ENCODE measurements at regions not wholly inside any gene's neighbourhood (a gene's known extent, or its start where the extent isn't known, plus 50 kb on each side); places are given as distances from the start of the nearest gene placed in this dataset.

GRCh38 chr13:65881561-65882155 is 1348.5 kb downstream of the PCDH9 start:
- Histone ChIP-seq H3K4me1 (ENCODE audit: control insufficient read depth, low read depth, low read length) (no peaks in the 10 kb centered on the region), H3K9ac (ENCODE audit: low read length) (no peak overlapping the region), H3K27ac (ENCODE audit: low read length) (no peak overlapping the region), H3K36me3 (ENCODE audit: control insufficient read depth, low read depth, low read length) (no peaks in the 10 kb centered on the region), H3K27me3 (ENCODE audit: control insufficient read depth, insufficient read depth, low read length) (no peaks in the 10 kb centered on the region), H3K9me3 (ENCODE audit: control insufficient read depth, low read depth, low read length) (no peaks in the 10 kb centered on the region), H3K4me3 (ENCODE audit: low read length) (no peak overlapping the region)

DNA sequence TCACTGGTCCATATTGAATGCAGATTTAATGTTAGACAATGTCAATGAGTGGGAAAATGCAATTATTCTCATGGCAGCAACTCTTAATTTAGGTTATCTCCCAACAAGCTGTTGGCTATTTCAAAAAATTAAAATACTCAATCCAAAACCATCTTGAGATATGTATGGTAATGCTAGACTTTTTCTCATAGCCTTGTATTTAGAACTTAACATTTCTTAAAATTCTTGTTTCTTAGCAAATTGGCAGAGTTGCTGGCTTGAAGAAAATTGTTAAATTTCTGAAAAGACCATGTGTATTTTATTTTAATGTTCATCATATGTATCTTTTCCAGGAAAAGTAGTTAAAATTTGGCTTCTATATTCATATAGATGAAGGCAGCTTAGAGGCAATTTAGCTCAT is 1355.1 kb downstream of the PCDH9 start:
- no peak overlapping the region for H3K4me3 ChIP-seq (ENCODE audit: low read length)
- no peaks in the 10 kb centered on the region for H3K4me1 ChIP-seq (ENCODE audit: control insufficient read depth, low read depth, low read length)
- H3K36me3 ChIP-seq (ENCODE audit: control insufficient read depth, low read depth, low read length), result no peaks in the 10 kb centered on the region
- H3K27me3 ChIP-seq (ENCODE audit: control insufficient read depth, insufficient read depth, low read length), result no peaks in the 10 kb centered on the region
- no peaks in the 10 kb centered on the region for H3K9me3 ChIP-seq (ENCODE audit: control insufficient read depth, low read depth, low read length)
- no peak overlapping the region for H3K27ac ChIP-seq (ENCODE audit: low read length)
- H3K9ac ChIP-seq (ENCODE audit: low read length), result no peak overlapping the region

GRCh38 chr13:65872448-65872847 is 1357.7 kb downstream of the PCDH9 start:
- Histone ChIP-seq H3K27me3 (ENCODE audit: control insufficient read depth, insufficient read depth, low read length) (no peaks in the 10 kb centered on the region), H3K4me3 (ENCODE audit: low read length) (no peak overlapping the region), H3K9ac (ENCODE audit: low read length) (no peak overlapping the region), H3K27ac (ENCODE audit: low read length) (no peak overlapping the region), H3K9me3 (ENCODE audit: control insufficient read depth, low read depth, low read length) (no peaks in the 10 kb centered on the region), H3K4me1 (ENCODE audit: control insufficient read depth, low read depth, low read length) (no peaks in the 10 kb centered on the region), H3K36me3 (ENCODE audit: control insufficient read depth, low read depth, low read length) (no peaks in the 10 kb centered on the region)

DNA sequence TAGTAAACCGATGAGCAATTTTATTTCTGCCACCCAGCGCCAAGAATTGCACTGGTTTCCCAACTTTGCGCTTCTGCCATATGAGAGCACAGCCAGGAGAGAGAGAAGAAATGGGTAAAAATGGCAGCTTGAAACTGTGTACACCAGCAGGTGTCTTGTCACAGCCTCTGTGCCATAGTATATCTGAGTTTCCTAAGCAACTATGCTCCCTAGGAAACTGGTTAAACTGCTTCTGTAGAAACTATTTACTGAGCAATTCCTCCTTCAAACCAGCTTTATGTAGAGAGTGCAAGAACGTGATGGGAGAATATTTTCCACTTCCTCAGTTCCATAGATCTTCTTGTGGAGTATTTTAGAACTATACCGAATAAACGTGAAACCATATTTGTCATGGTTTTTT is 1361.3 kb downstream of the PCDH9 start:
- Histone ChIP-seq H3K36me3 (ENCODE audit: control insufficient read depth, low read depth, low read length) (no peaks in the 10 kb centered on the region), H3K4me3 (ENCODE audit: low read length) (no peak overlapping the region), H3K27ac (ENCODE audit: low read length) (no peak overlapping the region), H3K9me3 (ENCODE audit: control insufficient read depth, low read depth, low read length) (no peaks in the 10 kb centered on the region), H3K9ac (ENCODE audit: low read length) (no peak overlapping the region), H3K27me3 (ENCODE audit: control insufficient read depth, insufficient read depth, low read length) (no peaks in the 10 kb centered on the region), H3K4me1 (ENCODE audit: control insufficient read depth, low read depth, low read length) (no peaks in the 10 kb centered on the region)

GRCh38 chr13:65868099-65868498 is 1362.0 kb downstream of the PCDH9 start:
- H3K36me3 ChIP-seq (ENCODE audit: control insufficient read depth, low read depth, low read length), result no peaks in the 10 kb centered on the region

DNA sequence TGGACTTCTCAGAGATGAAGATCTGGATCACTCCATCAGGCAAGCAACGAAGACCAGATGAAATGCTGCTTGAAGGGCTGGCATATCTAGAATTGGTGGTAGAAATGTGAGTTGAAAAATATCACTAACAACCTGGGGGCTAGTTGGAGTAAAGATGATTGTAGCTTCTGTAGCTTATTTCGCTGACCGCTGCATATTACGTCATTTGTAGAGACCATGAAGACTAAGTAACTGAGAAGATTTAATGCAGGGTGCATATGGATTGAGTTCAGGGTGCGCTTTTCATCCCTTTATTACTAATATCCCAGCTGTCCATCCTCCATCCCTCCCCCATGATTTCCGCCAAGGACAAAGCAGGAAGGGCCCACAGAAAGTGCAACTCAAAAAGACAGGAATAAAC is 1364.0 kb downstream of the PCDH9 start:
- H3K9ac ChIP-seq (ENCODE audit: low read length), result no peak overlapping the region
- no peaks in the 10 kb centered on the region for H3K27me3 ChIP-seq (ENCODE audit: control insufficient read depth, insufficient read depth, low read length)

More at GRCh38 chr13:65868099-65868498, 1362.0 kb downstream of the PCDH9 start:
- Histone ChIP-seq H3K9ac (ENCODE audit: low read length) (no peak overlapping the region), H3K27ac (ENCODE audit: low read length) (no peak overlapping the region), H3K4me1 (ENCODE audit: control insufficient read depth, low read depth, low read length) (no peaks in the 10 kb centered on the region), H3K4me3 (ENCODE audit: low read length) (no peak overlapping the region), H3K27me3 (ENCODE audit: control insufficient read depth, insufficient read depth, low read length) (no peaks in the 10 kb centered on the region), H3K9me3 (ENCODE audit: control insufficient read depth, low read depth, low read length) (no peaks in the 10 kb centered on the region)

GRCh38 chr13:65865206-65865605 is 1364.9 kb downstream of the PCDH9 start:
- Histone ChIP-seq H3K4me1 (ENCODE audit: control insufficient read depth, low read depth, low read length) (no peaks in the 10 kb centered on the region), H3K4me3 (ENCODE audit: low read length) (no peak overlapping the region), H3K27ac (ENCODE audit: low read length) (no peak overlapping the region), H3K9me3 (ENCODE audit: control insufficient read depth, low read depth, low read length) (no peaks in the 10 kb centered on the region), H3K27me3 (ENCODE audit: control insufficient read depth, insufficient read depth, low read length) (no peaks in the 10 kb centered on the region), H3K36me3 (ENCODE audit: control insufficient read depth, low read depth, low read length) (no peaks in the 10 kb centered on the region), H3K9ac (ENCODE audit: low read length) (no peak overlapping the region)

More for the DNA sequence above, 1364.0 kb downstream of the PCDH9 start:
- no peaks in the 10 kb centered on the region for H3K36me3 ChIP-seq (ENCODE audit: control insufficient read depth, low read depth, low read length)
- H3K27ac ChIP-seq (ENCODE audit: low read length), result no peak overlapping the region
- H3K4me3 ChIP-seq (ENCODE audit: low read length), result no peak overlapping the region
- no peaks in the 10 kb centered on the region for H3K9me3 ChIP-seq (ENCODE audit: control insufficient read depth, low read depth, low read length)
- no peaks in the 10 kb centered on the region for H3K4me1 ChIP-seq (ENCODE audit: control insufficient read depth, low read depth, low read length)

GRCh38 chr13:65864039-65864438 is 1366.1 kb downstream of the PCDH9 start:
- Histone ChIP-seq H3K36me3 (ENCODE audit: control insufficient read depth, low read depth, low read length) (no peaks in the 10 kb centered on the region), H3K27me3 (ENCODE audit: control insufficient read depth, insufficient read depth, low read length) (no peaks in the 10 kb centered on the region), H3K9me3 (ENCODE audit: control insufficient read depth, low read depth, low read length) (no peaks in the 10 kb centered on the region), H3K4me3 (ENCODE audit: low read length) (no peak overlapping the region), H3K4me1 (ENCODE audit: control insufficient read depth, low read depth, low read length) (no peaks in the 10 kb centered on the region), H3K27ac (ENCODE audit: low read length) (no peak overlapping the region), H3K9ac (ENCODE audit: low read length) (no peak overlapping the region)

GRCh38 chr13:65860306-65860705 is 1369.8 kb downstream of the PCDH9 start:
- Histone ChIP-seq H3K4me1 (ENCODE audit: control insufficient read depth, low read depth, low read length) (no peaks in the 10 kb centered on the region), H3K27me3 (ENCODE audit: control insufficient read depth, insufficient read depth, low read length) (no peaks in the 10 kb centered on the region), H3K27ac (ENCODE audit: low read length) (no peak overlapping the region), H3K9me3 (ENCODE audit: control insufficient read depth, low read depth, low read length) (no peaks in the 10 kb centered on the region), H3K4me3 (ENCODE audit: low read length) (no peak overlapping the region), H3K9ac (ENCODE audit: low read length) (no peak overlapping the region), H3K36me3 (ENCODE audit: control insufficient read depth, low read depth, low read length) (no peaks in the 10 kb centered on the region)

DNA sequence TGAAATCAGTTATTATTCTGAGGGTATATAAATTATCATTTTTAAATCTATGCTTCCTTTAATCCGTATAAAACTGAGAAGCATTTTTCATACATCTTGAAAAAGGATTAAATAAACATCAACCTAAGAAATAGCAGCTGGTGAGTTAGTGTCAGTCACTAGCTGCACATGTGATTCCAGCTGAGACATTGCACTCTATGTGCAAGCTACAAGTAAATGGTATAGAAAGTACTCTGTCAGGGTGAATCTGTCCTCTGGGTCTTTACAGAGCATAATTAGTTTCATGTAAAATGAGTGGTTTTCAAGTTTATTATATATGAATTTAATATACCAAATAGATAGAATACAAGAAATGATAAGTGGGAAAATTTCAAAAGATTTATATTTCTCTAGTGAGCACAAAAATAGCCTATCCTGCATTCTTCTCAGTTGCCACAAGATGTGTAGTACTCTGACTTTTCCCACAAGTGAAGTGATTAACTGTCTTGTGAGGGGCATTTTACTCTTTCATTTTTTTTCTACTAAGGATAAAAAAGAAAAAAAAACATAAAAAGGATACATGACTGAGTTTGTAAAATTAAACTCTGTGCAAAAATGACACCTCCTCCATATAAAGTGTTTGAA is 1372.1 kb downstream of the PCDH9 start:
- Histone ChIP-seq H3K27me3 (ENCODE audit: control insufficient read depth, insufficient read depth, low read length) (no peaks in the 10 kb centered on the region), H3K4me1 (ENCODE audit: control insufficient read depth, low read depth, low read length) (no peaks in the 10 kb centered on the region), H3K4me3 (ENCODE audit: low read length) (no peak overlapping the region), H3K27ac (ENCODE audit: low read length) (no peak overlapping the region), H3K9me3 (ENCODE audit: control insufficient read depth, low read depth, low read length) (no peaks in the 10 kb centered on the region), H3K9ac (ENCODE audit: low read length) (no peak overlapping the region), H3K36me3 (ENCODE audit: control insufficient read depth, low read depth, low read length) (no peaks in the 10 kb centered on the region)

- Histone ChIP-seq H3K9me3 (ENCODE audit: control insufficient read depth, low read depth, low read length) (no peaks in the 10 kb centered on the region), H3K27ac (ENCODE audit: low read length) (no peak overlapping the region), H3K9ac (ENCODE audit: low read length) (no peak overlapping the region), H3K4me1 (ENCODE audit: control insufficient read depth, low read depth, low read length) (no peaks in the 10 kb centered on the region), H3K27me3 (ENCODE audit: control insufficient read depth, insufficient read depth, low read length) (no peaks in the 10 kb centered on the region), H3K36me3 (ENCODE audit: control insufficient read depth, low read depth, low read length) (no peaks in the 10 kb centered on the region), H3K4me3 (ENCODE audit: low read length) (no peak overlapping the region)
Measured at GRCh38 chr13:65856431-65856830, 1373.7 kb downstream of the PCDH9 start.

DNA sequence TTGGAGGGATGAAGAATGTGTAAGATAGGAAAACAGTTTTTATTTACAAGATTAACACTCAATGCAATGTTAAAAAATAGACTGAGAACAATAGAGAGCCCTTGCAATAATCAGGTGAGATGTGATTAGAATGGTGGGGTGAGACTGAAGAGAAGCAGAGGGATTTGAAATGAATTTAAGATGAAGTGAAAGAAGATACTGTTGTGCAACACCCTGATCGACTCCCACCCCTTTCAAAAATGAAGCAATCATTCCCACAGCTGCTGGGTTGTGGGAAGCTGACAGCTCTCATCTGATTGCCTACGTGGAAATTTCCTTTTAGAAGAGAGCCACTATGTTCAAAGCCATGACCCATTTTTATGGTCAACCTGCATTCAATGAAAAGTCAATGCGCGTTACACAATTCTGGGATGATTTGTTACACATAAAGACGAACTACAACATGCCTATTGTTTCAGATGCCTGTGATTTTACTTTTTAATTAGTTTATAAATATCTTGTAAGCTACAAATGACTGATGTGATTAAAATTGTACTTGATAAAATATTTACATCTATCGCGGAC is 1374.8 kb downstream of the PCDH9 start:
- no peak overlapping the region for H3K27ac ChIP-seq (ENCODE audit: low read length)
- H3K9ac ChIP-seq (ENCODE audit: low read length), result no peak overlapping the region
- H3K27me3 ChIP-seq (ENCODE audit: control insufficient read depth, insufficient read depth, low read length), result no peaks in the 10 kb centered on the region
- H3K36me3 ChIP-seq (ENCODE audit: control insufficient read depth, low read depth, low read length), result no peaks in the 10 kb centered on the region
- no peak overlapping the region for H3K4me3 ChIP-seq (ENCODE audit: low read length)
- no peaks in the 10 kb centered on the region for H3K4me1 ChIP-seq (ENCODE audit: control insufficient read depth, low read depth, low read length)
- no peaks in the 10 kb centered on the region for H3K9me3 ChIP-seq (ENCODE audit: control insufficient read depth, low read depth, low read length)
